Fibroblast of skin of back (primary cell): ENCODE measurements at regions not wholly inside any gene's neighbourhood (a gene's known extent, or its start where the extent isn't known, plus 50 kb on each side); places are given as distances from the start of the nearest gene placed in this dataset.

Experiments
- DNase-seq: peaks from one replicate; pipeline ENCODE4 v3.0.0-alpha.2; 2013

DNA sequence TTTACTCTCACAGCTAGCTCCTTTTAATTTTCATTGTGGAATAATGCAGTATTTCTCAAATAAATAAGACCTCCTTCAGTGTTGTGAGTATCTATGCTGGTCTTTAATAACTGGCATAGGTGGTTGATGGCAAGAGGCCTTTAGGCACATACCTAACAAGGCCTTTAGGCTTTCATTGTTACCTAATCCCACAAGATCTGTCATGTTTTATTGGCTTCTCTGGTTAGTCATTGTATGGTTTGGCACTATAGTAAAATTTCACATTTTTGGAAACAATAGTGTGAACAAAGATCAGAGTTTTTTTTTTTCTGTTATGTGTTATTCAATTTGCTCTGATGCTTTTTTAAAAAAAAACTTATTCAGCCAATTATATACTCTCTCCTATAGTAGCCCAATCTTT lies 89.8 kb upstream of the NEUROD1 start:
- DNase-seq: no peak

DNA sequence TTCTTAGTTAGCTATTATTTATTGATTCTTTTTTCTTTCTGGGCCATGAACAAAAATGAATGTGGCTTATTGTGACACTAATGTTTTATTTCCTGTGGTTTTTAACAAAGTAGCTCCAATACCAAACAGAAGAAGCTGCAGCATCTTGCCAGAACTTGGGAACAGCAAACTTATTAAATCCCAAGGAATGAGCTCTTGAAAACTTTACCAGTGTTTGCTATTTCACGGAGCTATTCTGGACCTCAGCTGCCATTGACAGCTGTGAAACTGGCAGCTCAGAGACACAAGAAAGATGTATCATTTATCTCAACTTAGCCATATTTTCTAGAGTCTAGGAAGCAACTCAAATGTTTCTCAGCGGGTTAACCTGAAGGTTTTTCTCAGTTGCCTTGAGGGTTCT lies 91.0 kb upstream of the NEUROD1 start:
- DNase-seq: no peak

DNA sequence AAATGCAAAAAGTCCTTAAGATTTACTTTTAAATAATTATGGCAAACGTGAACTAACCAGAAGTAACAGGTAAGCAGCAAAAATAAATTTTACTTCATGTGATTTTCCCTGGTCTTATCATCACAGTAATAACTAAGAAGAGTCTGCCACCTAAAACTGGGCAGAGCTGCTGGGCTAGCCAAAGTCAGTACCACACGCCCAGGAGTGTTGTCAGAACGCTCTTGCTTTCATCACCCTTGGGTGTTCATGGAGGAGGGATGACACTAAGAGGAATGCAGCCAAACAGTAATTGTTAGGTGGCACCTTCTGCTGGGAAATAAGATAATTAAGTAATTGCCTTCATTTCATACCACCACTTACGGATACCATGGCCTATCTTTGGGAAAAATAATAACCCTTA lies 92.0 kb upstream of the NEUROD1 start:
- DNase-seq: no peak

DNA sequence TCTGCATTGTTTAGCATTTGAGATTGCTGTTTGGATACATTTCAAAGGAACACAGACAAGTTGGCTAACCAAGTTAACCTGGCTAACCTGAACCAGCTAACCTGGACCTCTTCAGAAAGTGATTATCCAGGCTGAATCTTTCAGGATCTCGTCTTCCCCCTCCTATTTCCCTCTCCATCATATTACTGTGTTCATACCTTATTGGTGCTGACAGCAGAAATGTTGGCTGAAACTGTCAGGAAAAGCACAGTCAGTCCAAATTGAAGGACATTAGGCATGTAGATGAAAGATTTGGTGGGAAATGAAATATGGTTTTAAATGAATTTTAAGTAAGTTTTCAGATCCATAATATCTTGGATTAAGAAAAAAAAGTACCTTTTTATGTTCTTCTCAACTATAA lies 92.5 kb upstream of the NEUROD1 start:
- no peak for DNase-seq

DNA sequence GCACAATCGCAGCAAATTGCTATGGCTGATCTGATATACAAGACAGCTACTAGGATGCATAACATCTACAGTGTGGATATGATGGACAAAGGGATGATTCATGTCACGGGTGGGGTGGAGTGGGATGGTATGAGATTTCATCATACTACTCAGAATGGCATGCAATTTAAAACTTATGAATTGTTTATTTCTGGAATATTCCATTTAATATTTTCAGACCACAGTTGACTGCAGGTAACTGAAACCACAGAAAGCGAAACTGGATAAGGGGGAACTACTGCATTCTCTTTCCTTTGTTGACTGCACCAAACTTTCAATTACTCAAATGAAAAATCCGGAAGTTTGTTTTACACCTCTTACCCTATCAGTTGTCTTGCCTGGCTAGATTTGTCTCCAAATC lies 94.4 kb upstream of the NEUROD1 start:
- peak; percentile 81 for DNase-seq

- DNase-seq: no peak
These were observed 96.0 kb upstream of the NEUROD1 start for GRCh38 chr2:181776336-181776735.

- DNase-seq: no peak
These were observed 97.4 kb upstream of the NEUROD1 start for GRCh38 chr2:181777734-181778133.

GRCh38 chr2:181778621-181779201 lies 98.4 kb upstream of the NEUROD1 start:
- no peak for DNase-seq

DNA sequence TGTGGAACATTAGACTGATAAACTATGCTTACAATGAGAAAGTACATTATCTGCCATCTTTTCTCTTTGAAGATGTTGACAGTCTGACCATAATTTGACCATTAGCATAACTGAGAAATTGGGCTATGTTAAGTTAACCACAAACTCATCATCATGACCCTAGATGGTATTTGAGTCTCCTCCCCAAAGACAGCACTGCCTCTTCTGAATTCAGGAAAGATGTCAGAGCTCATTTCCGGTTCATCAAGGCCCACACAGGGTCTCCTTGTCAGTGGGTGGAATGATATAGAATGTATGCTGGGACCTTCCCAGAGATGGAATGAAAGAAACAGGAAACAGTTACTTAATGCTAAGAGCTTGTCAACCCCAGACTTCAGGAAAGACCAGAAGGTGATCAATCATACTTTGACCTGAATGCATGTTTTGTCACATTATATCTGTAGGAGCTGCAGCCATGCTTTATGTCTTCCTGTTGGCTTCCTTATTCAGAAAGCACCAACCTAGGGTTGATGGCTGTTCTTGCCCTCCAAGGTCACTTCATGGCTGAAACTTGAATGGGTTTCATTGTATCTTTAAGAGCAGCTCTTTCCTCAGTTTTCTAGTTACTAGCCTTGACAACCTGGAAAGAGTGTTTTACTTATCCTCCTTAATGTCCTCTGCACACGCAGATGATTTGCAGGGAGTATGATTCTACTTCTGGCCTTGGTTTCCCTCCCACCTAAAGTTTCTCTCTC lies 99.1 kb upstream of the NEUROD1 start:
- DNase-seq: no peak

DNA sequence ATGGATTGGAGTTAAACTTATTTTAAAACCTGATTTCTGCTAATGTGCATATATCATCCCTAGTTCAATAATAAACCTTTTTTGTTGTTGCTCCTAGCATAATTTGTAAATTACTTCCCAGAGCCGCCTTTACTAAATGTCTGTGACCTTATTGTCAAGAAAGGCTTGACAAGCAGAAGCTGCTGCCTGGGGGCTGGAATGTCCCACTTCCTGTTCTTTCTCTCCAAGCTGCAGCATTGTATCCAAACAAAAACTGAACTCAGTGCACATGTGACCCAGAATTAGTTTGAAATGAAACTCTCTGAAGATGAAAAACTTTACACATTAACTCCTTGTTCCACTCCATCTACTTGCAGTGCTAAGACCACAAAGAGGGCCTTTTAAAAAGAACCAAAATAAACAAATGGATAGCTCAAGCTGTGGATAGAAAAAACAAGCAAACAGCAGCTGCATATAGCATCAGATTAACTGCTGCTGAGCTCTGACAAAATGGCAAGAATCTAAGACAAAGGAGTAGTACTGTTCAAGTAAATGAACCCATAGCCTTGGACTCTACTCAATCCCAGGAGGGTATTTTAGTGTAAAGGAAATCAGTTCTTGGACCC lies 99.8 kb upstream of the NEUROD1 start:
- DNase-seq: peak; percentile 45

DNA sequence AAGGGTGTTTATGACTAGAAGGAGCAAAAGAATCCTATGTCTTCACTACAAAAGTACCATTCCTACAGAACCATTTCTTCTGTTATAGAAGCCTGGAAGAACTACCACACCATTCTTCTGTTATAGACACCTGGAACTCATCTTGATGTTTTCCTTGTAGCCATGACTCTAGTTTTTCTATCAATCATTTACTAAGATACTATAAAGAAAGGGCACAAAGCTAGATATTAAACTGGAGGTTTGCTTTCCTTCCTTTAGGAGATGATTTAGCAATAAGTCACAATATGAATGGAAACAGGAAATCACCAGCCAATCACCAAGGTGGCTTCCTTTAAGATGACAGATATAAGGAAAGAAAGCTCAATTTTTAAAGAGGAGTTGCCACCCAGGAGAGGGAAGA lies 100.3 kb upstream of the NEUROD1 start:
- DNase-seq: no peak

DNA sequence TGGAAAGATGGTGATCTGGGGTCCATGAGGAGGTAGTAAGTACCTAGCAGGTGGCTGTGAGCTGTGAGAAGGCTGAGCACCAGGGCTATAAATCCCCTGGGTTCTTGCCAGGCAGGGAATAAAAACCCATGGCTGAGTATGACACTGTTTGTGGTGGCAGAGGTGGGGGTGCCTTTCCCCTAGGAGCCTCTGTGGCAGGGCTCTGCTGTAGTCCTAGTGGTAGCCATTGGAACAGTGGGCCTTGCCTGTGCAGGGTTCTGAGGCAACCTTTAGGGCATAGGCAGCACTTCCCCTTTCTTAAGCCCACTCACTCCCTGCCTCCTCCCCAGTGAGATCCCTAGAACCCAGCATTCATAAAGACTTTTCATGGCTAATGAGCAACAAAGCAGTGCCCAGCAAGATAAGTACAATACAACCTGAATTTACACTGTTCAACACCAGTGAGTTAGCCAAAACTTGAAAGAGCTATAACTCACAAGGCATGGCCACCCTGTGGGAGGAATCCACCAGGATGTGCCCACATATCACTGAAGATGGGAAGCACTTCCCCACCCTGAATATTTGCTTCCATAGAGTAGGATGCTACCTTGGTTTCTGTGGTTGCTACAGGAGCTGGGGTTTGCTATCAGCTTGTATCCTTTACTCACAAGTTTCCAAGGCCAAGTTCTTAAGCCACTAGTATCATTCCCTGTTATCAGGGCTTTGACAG lies 100.9 kb upstream of the NEUROD1 start:
- DNase-seq: no peak

DNA sequence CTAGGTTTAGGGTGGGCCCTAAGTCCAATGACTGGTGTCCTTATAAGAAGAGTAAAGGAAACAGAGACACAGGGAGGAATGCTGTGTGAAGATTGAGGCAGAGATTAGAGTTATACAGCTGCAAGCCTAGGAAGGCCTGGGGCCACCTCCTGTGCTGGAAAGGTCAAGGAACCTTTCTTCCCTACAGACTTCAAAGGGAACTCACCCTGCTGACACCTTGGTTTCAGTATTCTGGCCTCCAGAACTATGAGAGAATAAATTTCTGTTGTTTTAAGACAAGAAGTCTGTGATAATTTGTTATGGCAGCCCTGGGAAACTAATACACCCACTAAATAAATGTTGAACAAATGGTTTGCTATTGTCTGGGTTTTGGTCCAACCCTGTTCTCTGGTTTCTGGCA lies 102.3 kb upstream of the NEUROD1 start:
- no peak for DNase-seq

DNA sequence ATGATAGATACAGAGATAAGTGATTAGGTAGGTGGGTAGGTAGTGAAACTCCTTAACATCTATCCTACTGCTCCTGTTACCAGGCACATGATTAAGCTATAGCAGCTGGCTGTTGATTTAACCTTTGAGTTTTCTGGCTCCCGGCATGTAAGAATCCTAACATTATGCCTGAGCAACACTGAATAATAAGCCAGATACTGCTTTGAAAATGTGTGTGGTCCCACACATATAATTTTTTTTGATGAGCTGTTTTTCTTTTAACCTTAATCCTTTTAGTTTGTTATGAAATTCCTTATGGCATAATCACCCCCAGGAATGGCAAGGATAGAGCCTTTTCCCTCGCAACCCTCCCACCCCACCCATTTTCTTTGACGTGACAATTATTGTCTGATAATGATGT lies 104.2 kb upstream of the NEUROD1 start:
- DNase-seq: peak; percentile 82

DNA sequence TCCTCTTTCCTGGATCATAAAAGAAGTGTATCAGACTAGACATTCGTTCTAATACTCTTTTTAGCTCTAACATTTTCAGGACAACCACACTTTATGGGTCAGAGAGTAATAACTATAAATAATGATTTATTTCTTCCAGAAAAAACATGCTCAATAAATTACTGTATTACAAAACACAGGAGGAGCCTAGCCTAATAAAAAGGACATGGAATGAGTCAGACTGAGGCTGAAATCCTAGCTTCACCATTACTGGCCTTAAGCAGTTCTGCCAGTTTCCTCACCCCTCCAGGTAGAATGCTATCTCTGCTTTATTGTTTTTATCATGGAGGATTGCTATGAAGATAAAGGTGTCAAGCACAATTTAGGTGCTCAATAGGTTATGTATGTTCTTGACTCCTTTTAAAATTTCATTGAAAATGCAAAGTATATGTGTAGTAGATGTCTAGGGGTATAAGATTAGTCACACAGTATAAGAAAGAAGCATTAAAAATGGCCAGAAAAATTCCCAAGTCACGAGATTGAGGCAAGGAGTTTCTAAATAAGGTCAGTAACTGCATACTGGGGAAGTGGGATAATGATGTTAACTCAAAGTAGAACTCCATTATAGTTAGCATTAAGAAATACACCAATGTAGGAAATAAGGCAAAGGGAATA lies 105.5 kb upstream of the NEUROD1 start:
- peak; percentile 42 for DNase-seq

DNA sequence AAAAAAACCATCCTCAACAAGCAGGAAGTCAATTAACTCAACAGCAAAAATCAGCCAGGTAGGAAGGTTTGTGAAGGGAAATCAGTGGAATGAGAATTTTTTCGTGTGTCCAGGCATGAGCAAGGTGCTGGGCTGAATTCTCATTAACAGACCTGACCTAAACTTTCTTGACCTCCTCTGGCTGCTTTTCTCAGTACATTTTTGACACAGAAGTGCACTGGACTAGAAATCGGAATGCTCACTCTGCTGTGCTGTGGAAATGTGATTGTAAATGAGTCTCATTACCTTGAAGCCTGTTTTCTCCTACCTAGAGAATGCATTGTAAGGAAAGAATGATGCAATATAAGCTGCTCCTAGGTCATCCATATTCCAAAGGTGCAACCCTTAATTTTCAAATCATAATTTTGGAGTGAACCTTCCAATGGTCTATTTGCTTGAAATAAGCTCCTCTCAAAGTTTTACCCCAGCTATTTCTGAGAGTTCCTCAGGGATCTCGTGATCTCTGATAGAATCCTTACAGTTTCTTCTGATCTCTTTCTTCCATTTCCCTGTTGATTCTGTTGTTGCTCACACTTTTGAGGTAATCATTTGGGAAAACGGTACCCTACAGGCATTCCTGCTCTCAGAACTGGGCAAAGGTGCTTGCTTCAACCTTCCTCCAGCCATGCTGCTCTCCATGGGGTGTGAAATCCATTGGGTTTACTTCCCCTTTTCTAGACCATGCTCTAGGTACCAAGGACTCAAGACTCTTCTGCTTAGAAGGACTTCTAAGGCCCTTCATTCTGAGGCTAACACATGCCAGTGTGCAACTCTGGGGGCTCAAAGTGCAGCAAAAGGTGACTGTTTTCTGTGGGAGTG lies 104.9 kb upstream of the ITPRID2 start:
- no peak for DNase-seq

GRCh38 chr2:181787310-181788048 lies 104.1 kb upstream of the ITPRID2 start:
- no peak for DNase-seq

GRCh38 chr2:181788897-181789555 lies 102.5 kb upstream of the ITPRID2 start:
- peak; percentile 80 for DNase-seq

DNA sequence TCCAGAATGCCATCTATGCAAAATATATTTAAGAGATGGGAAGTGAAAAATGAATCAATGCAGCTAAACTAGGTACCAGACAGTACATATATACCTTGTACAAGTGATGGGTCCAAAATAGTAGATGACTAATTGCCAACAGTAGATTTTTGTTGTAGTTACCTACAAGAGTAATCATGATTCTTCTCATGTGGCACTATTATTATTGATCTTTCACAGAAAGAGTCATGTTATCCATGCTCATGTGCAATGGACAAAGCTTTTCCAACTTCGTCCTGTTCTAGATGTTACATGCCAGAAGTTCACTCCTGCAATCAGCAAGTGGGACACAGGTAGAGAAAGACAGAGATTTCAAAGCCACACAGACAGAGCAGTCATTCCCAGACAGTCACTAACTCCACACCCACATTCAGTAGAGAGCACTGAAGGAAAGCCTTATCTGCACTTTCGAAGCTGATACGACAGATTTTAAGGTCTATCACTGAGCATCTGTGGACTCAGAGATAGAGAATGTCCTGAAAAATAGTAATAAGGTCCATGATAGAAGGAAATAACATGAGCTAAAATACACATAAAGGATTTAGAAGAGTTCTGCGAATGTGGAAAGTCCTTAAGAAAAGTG lies 101.6 kb upstream of the ITPRID2 start:
- DNase-seq: no peak
